NCI-H345 treated with DMSO at 0.1 percent for 48 hours (cell line): ENCODE measurements at regions not wholly inside any gene's neighbourhood (a gene's known extent, or its start where the extent isn't known, plus 50 kb on each side); places are given as distances from the start of the nearest gene placed in this dataset.
A peak's percentile ranks its signal among the peaks of the same experiment; 100 is the strongest.

ENCODE experiments used
- DNase-seq: peaks from one replicate; lab custom pipeline; 2025; ENCODE audit not compliant: unreplicated experiment; lab: John Stamatoyannopoulos, UW

- DNase-seq = no peak
Measured at GRCh38 chr9:130755377-130756007, 61.9 kb downstream of the EXOSC2 start.

DNA sequence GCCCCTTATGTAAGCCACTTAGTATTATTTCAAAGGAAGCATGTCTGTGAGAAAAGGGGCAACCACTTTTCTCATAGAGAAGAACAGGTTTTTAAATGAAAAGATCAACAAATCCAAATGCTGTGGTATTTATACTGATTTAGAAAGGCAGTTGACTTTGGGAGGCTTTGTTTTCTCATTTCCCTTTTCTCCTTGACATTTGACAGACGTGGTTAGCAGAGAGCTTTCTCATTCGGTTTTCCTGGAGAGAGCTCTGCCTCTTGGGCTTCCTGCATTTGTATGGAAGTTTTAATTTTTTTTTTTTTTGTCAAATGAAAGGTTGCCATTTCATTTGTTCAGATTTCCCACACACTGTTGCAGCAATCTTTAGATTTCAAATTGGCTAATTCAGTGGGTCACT, 62.5 kb downstream of the EXOSC2 start:
- DNase-seq = no peak

DNA sequence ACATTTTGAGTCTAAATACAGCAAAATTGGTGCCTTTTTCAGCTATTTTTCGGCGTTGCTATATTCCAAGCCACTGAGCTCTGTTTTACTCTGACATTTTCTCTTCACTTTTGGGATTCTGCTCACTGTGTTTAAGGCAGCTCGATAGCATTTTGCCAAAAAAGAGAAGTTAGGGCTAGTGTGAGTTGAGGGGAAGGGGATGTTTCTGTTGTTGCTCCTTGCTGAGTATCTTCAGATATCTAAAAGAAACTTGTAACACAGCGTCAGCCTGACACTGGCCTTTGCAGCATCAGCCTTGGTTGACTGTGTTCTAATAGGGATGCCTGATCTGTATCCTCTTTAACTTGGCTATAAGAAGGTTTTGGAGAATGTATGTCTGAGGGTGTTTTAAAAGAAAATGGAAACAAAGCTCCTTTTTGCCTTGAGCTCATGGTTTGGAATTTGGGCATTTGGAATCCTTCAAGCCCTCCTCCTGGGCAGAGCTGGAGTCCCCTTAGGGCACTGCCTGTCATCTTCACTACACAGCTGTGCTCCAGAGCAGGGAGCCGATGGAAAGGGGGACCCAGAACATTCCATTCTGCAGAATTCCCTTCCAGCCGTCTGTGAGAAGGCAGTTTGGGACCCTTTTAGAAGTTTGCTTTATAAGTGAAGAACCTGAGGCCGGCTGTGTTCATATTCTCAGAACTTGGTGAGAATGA, 63.0 kb downstream of the EXOSC2 start:
- no peak for DNase-seq

DNA sequence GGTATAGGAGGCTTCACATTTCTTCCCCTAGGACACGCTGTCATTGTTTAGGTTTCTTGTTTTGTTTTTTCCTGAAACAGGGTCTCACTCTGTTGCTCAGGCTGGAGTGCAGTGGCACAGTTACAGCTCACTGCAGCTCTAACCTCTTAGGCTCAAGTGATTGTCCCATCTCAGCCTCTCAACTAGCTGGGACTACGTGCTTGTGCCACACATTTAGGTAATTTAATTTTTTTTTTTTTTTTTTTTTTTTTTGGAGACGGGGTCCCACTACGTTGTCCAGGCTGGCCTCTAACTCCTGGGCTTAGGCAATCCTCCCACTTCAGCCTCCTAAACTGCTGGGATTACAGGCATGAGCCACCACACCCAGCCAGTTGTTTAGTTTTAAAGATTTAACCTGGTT, 66.2 kb downstream of the EXOSC2 start:
- no peak for DNase-seq

DNA sequence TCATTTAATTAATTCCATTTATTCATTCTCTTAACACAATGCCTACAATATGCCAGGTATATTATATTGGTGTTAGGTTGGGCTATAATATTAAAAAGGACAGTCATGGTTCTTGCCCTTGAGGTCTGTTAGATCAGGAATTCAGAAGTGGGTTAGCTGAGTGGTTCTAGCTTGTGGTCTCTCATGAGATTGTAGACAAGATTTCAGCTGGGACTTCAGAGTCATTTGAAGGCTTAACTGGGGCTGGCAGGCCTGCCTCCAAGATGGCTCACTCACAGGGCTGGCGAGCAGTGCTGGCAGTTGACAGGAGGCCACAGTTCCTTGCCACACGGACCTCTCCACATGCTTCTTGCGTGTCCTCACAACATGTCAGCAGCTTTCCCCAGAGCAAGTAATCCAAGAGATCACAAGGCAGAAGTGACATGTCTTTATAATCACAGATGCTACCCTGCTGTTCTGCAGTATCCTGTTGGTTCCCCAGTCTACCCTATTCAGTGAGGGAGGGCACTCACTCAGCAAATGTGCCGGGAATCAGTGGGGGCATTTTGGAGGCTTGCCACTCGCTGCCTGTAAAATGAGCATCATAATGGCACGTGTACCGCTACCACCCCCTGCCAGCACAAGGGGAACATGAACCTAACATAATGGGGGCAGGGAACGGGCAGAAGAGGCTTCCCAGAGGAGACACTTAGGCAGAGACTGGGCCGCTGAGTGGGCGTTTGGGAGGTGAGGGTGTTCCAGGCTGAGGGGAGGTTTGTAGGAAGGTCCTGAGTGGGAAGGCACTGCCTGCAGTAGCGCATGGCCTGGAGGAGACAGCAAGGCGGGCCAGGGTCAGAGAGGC, 70.0 kb downstream of the EXOSC2 start:
- no peak for DNase-seq

- no peak for DNase-seq
Measured at GRCh38 chr9:130765137-130766020, 69.7 kb upstream of the ABL1 start.

DNA sequence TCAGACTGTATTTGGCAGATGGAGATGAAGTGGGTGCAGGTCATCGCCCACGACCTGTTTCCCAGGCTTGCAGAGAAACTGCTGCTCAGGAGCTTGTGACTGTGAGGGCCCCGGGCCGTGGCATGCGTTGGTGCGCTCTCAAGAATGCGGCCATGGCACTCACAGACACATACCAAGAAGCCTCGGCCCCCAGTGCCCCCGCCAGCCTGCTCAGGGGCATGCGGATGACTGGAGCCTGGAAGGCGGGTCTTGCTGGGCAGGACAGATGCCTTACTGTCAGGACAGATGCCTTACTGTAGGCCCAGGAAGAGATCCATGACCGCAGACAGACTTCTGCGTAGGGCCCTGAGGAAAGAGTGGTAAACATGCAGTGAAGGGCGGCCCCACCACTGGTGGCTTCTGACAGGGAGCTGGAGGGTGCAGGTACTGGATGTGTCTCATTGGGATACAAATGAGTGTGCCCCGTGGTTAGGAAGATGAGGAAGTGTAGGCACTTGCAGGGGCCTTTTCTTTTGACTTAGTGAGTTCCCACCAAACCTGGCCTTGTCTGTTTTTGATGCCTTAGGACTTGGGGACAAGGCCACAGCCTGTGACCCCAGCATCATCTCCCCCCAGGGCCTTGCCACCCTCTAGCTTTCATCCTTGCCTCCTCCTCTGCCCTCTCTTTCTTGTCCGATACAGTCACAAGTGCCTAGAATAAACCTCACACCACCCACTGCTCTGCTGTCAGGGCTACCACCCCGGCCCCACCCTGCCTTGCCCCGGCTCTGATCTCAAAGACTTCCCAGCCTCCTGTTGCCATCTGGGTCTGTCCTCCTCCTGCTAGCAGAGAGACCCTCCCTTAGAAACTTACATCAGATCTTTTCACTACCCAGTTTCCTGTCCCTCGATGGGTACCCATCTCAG, 68.8 kb upstream of the ABL1 start:
- DNase-seq = no peak

DNA sequence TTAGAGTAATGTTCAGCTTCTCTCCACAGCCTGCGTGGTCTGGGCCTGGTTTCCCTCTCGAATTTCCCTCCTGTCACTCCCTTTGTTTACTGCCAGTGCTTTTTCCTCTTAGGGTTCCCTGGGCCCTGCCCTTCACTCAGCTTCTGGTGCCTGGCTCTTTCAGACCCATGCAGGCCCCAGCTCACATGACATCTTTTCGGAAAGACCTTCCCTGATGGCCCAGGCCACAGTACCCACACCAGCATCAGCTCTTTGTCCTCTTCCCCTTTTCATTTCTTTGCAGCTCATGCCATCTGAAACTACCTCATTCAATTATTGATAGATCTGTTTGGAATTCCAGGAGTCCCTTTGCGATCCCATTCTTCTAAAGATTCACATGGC, 68.1 kb upstream of the ABL1 start:
- no peak for DNase-seq

- DNase-seq = no peak
Measured at GRCh38 chr9:130768265-130768664, 66.8 kb upstream of the ABL1 start.

DNA sequence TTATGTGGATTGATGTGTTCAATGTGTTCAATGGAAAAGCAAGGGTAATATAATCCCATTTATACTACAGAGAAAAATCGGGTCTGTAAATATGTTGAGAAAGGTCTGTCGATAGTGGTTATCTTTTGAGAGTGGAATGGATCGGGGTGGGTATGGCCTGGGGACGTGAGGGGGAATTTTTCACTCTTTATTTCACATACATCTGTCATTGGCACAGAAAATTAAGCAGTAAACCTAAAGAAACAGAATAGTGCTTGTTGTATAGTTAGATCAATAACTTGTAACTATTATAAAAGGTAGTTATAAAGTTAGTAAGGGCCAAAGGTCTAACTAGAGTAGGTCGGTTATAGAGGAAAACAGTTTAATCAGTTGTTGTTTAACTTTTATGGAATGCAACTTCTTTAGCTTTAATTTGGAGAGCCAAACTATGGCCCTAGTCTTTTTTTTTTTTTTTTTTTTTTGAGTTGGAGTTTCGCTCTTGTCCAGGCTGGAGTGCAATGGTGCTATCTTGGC, 66.1 kb upstream of the ABL1 start:
- DNase-seq = no peak

DNA sequence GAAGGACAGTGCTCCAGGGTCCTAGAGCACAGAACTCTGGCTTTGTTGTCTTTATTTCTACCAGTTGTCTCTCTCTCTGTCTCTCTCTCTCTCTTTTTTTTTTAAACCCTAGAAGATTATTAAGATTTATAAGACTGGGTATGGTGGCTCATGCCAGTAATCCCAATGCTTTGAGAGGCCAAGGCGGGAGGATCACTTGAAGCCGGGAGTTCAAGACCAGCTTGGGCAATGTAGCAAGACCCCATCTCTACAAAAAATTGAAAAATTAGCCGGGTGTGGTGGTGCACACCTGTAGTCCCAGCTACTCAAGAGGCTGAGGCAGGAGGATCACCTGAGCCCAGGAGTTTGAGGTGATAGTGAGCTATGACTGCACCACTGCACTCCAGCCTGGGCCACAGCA, 65.0 kb upstream of the ABL1 start:
- DNase-seq = no peak

- DNase-seq = peak; percentile 50
Measured at GRCh38 chr9:130770679-130771442, 64.2 kb upstream of the ABL1 start.

DNA sequence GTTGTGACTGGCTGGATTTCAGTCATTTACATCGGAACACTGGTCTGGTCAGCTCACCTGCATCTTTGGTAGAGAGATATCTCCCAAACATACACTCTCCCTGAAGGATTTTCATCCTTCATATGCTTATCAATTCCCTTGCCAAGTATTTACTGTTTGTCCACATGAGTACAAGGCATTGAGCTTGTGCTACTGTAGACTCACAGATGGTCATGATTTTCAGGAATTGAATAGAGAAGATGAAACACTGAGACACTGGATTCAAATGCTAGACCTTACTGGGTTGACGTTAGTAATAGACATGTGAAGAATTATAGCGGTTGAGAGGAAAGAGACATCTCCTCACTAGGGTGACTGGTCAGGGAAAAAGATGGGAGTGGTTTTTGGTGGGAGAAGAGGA, 62.9 kb upstream of the ABL1 start:
- no peak for DNase-seq

- DNase-seq = no peak
Measured at GRCh38 chr9:130774183-130774582, 60.9 kb upstream of the ABL1 start.

DNA sequence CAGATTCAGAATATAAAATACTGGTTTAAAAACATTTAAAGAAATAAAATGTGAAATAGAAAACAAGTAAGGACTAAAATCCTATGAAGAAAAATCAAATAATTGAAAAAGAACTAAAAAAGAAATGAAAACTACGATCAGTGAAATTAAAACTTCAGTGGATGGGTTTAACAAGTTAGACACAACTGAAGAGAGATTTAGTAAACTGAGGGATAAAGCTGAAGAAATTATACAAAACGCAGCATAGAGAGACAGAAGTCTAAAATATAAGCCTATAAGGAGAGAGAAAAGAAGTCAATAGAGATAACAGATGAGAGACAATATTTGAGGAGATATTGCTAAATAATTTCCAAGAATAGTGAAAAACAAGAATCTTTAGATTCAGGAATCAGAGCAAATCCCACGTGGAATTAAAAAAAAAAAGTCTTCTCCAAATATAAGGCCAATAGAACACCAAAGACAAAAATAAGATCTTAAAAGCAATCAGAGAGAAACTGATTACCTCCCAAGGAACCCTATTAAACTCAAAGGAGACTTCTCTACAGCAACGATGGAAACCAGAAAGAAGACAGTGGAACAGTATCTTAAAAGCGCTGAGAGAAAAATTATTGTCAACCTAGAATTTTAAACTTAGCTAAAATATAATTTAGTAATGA, 59.6 kb upstream of the ABL1 start:
- no peak for DNase-seq

- no peak for DNase-seq
Measured at GRCh38 chr9:130779153-130779855, 55.8 kb upstream of the ABL1 start.

GRCh38 chr9:130780415-130780814, 54.6 kb upstream of the ABL1 start:
- DNase-seq = no peak

- DNase-seq = no peak
Measured at GRCh38 chr9:130780865-130781504, 54.1 kb upstream of the ABL1 start.
